SK-N-SH (cell line): ENCODE measurements at regions not wholly inside any gene's neighbourhood (a gene's known extent, or its start where the extent isn't known, plus 50 kb on each side); places are given as distances from the start of the nearest gene placed in this dataset.

Experiments used
- CTCF ChIA-PET: fragments of 300-600, 350-600 bp; formaldehyde crosslinking; extraction: SDS; loops from one replicate; lab custom pipeline; 2021; lab: Yijun Ruan, JAX
- POLR2A ChIA-PET: fragments of 350-600 bp; sonication (Branson Sonifier 250); formaldehyde crosslinking; extraction: SDS; loops from one replicate; lab custom pipeline; 2020; ENCODE audit warnings: antibody characterized with exemption, inconsistent platforms; lab: Yijun Ruan, JAX
- DNase-seq: peaks from one replicate; pipeline ENCODE4 v3.0.0; 2012
- H2AFZ ChIP-seq: fragments of 200-600 bp; sonication (generic); 2 replicates; pipeline ENCODE4 v1.8.1; 2016; ENCODE audit warnings: antibody characterized with exemption, mild to moderate bottlenecking, low read depth
- H3F3A ChIP-seq: fragments of 200-600 bp; sonication (generic); replicated peaks from 2 replicates; pipeline ENCODE3; 2016; ENCODE audit warnings: antibody characterized with exemption, mild to moderate bottlenecking; ENCODE audit not compliant: insufficient read depth
- H3K27ac ChIP-seq, 2 experiments: fragments of 200-500 bp in 1 of 2; fragments of 200-600 bp in 1 of 2; sonication (Bioruptor generic) in 1 of 2; sonication (generic), shearing (Covaris generic) in 1 of 2; 2 replicates each; pipeline versions ENCODE4 v1.5.1 to v1.6.1; 2014 to 2016; ENCODE audit warnings: low read depth in 2 of 2, inconsistent platforms in 1 of 2, low read length in 1 of 2, mild to moderate bottlenecking in 1 of 2, mixed read lengths in 1 of 2
- H3K27me3 ChIP-seq: fragments of 200-600 bp; sonication (generic), shearing (Covaris generic); 2 replicates; pipeline ENCODE4 v1.6.1; 2016; ENCODE audit warnings: mixed run types; ENCODE audit not compliant: insufficient read depth
- H3K36me3 ChIP-seq, 2 experiments: fragments of 200-500 bp in 1 of 2; fragments of 200-600 bp in 1 of 2; sonication (Bioruptor generic) in 1 of 2; sonication (generic) in 1 of 2; replicated peaks in 1 of 2; 2 replicates each; pipeline versions ENCODE3 to v1.5.1; 2014 to 2016; ENCODE audit warnings: low read length in 1 of 2, mild to moderate bottlenecking in 1 of 2; ENCODE audit not compliant: insufficient read depth in 2 of 2, control insufficient read depth in 1 of 2
- H3K4me1 ChIP-seq, 2 experiments: fragments of 200-500 bp in 1 of 2; fragments of 200-600 bp in 1 of 2; sonication (Bioruptor generic) in 1 of 2; sonication (generic), shearing (Covaris generic) in 1 of 2; 2 replicates each; pipeline versions ENCODE4 v1.5.1 to v1.6.1; 2014 to 2016; ENCODE audit warnings: low read depth in 1 of 2, low read length in 1 of 2, mixed run types in 1 of 2; ENCODE audit not compliant: insufficient read depth in 2 of 2, control insufficient read depth in 1 of 2
- H3K4me2 ChIP-seq: fragments of 200-600 bp; sonication (generic), shearing (Covaris generic); 2 replicates; pipeline ENCODE4 v1.6.1; 2017; ENCODE audit warnings: mixed run types
- H3K4me3 ChIP-seq, 2 experiments: fragments of 200-500 bp in 1 of 2; fragments of 200-600 bp in 1 of 2; sonication (Bioruptor generic) in 1 of 2; sonication (generic), shearing (Covaris generic) in 1 of 2; 2 replicates each; pipeline versions ENCODE4 v1.5.1 to v1.8.1; 2014 to 2016; ENCODE audit warnings: low read depth in 2 of 2, inconsistent platforms in 1 of 2, low read length in 1 of 2, mild to moderate bottlenecking in 1 of 2, mixed read lengths in 1 of 2, moderate library complexity in 1 of 2
- H3K79me2 ChIP-seq: fragments of 200-600 bp; sonication (generic); 2 replicates; pipeline ENCODE4 v1.8.1; 2017; ENCODE audit warnings: mild to moderate bottlenecking; ENCODE audit not compliant: insufficient read depth
- H3K9ac ChIP-seq: fragments of 200-600 bp; sonication (generic); 2 replicates; pipeline ENCODE4 v1.6.1; 2017; ENCODE audit warnings: mixed run types
- H3K9me2 ChIP-seq: fragments of 200-600 bp; sonication (generic); 2 replicates; pipeline ENCODE4 v1.6.1; 2017; ENCODE audit warnings: mixed run types
- H3K9me3 ChIP-seq: fragments of 200-600 bp; sonication (generic); 2 replicates; pipeline ENCODE4 v1.6.1; 2017; ENCODE audit warnings: mixed run types, mild to moderate bottlenecking, moderate library complexity
- H4K20me1 ChIP-seq: fragments of 200-600 bp; sonication (generic); 2 replicates; pipeline ENCODE4 v1.6.1; 2017; ENCODE audit warnings: mild to moderate bottlenecking, mixed run types; ENCODE audit not compliant: insufficient read depth
- CHD2 ChIP-seq: fragments of 150-350 bp; IDR thresholded peaks from 2 replicates; pipeline ENCODE4 v1.6.1; 2018; ENCODE audit warnings: low read length; ENCODE audit not compliant: partially characterized antibody
- EP300 ChIP-seq, 2 experiments: IDR thresholded peaks; 2 replicates each; pipeline versions ENCODE4 v1.4.0 to v1.6.1; 2012; ENCODE audit warnings: borderline replicate concordance in 1 of 2, low read depth in 1 of 2, low read length in 1 of 2
- EZH2phosphoT487 ChIP-seq: fragments of 200-600 bp; sonication (generic); IDR thresholded peaks from 2 replicates; pipeline ENCODE4 v1.6.1; 2017; ENCODE audit warnings: low read depth, mixed run types, mild to moderate bottlenecking, antibody characterized with exemption, moderate library complexity, borderline replicate concordance
- FOSL2 ChIP-seq: IDR thresholded peaks from 2 replicates; pipeline ENCODE4 v1.4.0; 2012; ENCODE audit warnings: low read depth, mild to moderate bottlenecking, moderate library complexity, borderline replicate concordance
- GABPA ChIP-seq: IDR thresholded peaks from 2 replicates; pipeline ENCODE4 v1.4.0; 2012; ENCODE audit warnings: low read depth, mild to moderate bottlenecking
- IRF3 ChIP-seq: fragments of 150-350 bp; IDR thresholded peaks from 2 replicates; pipeline ENCODE4 v1.6.1; 2016; ENCODE audit warnings: mild to moderate bottlenecking, low read depth, low read length
- MEF2A ChIP-seq: IDR thresholded peaks from 2 replicates; pipeline ENCODE4 v1.4.0; 2012; ENCODE audit warnings: low read depth, borderline replicate concordance
- MXI1 ChIP-seq: IDR thresholded peaks from 2 replicates; pipeline ENCODE4 v1.6.1; 2012; ENCODE audit warnings: mild to moderate bottlenecking, low read depth, low read length, improper control_type of control experiment
- NFIC ChIP-seq: IDR thresholded peaks from 2 replicates; pipeline ENCODE4 v1.4.0; 2012; ENCODE audit warnings: borderline replicate concordance
- PBX3 ChIP-seq: IDR thresholded peaks from 2 replicates; pipeline ENCODE4; 2012
- POLR2AphosphoS5 ChIP-seq: IDR thresholded peaks from 2 replicates; pipeline ENCODE4 v1.6.1; 2012; ENCODE audit warnings: low read depth, low read length
- RAD21 ChIP-seq: IDR thresholded peaks from 2 replicates; pipeline ENCODE4 v1.6.1; 2012; ENCODE audit warnings: mild to moderate bottlenecking, low read length
- SIN3A ChIP-seq: IDR thresholded peaks from 2 replicates; pipeline ENCODE4 v1.6.1; 2012; ENCODE audit warnings: low read depth, mild to moderate bottlenecking, low read length, moderate library complexity, borderline replicate concordance
- SMC3 ChIP-seq: IDR thresholded peaks from 2 replicates; pipeline ENCODE4 v1.6.1; 2012; ENCODE audit warnings: low read depth, low read length, improper control_type of control experiment
- TAF1 ChIP-seq: IDR thresholded peaks from 2 replicates; pipeline ENCODE4 v1.6.1; 2012; ENCODE audit warnings: low read depth, mild to moderate bottlenecking, low read length, moderate library complexity, borderline replicate concordance
- TEAD4 ChIP-seq: IDR thresholded peaks from 2 replicates; pipeline ENCODE4 v1.4.0; 2012; ENCODE audit warnings: mild to moderate bottlenecking, borderline replicate concordance; ENCODE audit not compliant: insufficient read depth
- USF2 ChIP-seq: fragments of 150-350 bp; IDR thresholded peaks from 2 replicates; pipeline ENCODE4 v1.6.1; 2017; ENCODE audit warnings: antibody characterized with exemption, low read length, low read depth, borderline replicate concordance
- WGBS: methylation state at CpG from one replicate; pipeline ENCODE4 v1.1.6; 2017; ENCODE audit warnings: low lambda C conversion rate; 5-methylcytosine and 5-hydroxymethylcytosine counted together
- TF ChIP-seq, protein P1 (sequence below): IDR thresholded peaks from 2 replicates; pipeline ENCODE4 v1.4.0; 2012; ENCODE audit warnings: low read depth, borderline replicate concordance
- TF ChIP-seq, protein P2 (sequence below): IDR thresholded peaks from 2 replicates; pipeline ENCODE4 v1.4.0; 2012; ENCODE audit warnings: low read depth

DNA sequence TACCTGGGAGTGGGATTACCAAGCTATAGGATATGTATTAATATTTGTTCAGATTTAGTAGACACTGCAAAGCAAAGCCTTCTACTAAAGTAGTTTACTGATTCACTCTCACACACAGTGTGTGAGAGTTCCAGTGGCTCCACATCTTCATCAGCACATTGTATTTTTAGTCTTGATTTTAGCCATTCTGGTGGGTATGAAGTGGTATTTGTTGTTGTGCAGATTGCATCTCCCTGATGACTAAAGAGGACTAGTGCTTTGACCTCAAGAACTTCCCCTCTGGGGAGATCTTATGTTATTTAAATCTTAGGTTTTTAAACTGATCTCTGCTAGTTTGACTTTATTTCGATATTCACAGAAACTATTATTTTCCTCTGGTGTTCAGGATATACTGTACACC, 479.7 kb upstream of the RGS6 start:
- Histone ChIP-seq H3K27me3 (no peaks in the 10 kb centered on the region), H3K36me3 (peaks cover 0 to 10% of the 10 kb centered on the region in 2 experiments), H3K4me2 (no peak overlapping the region), H3K27ac (no peak overlapping the region), H3K4me1 (peaks cover 0 to 2% of the 10 kb centered on the region in 2 experiments; a peak in 2 of 4 replicates), H4K20me1 (no peaks in the 10 kb centered on the region), H2AFZ (no peak overlapping the region), H3K9ac (no peak overlapping the region), H3K9me3 (no peaks in the 10 kb centered on the region), H3K4me3 (no peak overlapping the region), H3K9me2 (no peaks in the 10 kb centered on the region), H3F3A (peaks cover 7% of the 10 kb centered on the region), H3K79me2 (peaks cover 49% of the 10 kb centered on the region)
- ChIA-PET CTCF (interaction anchor here (0.7 kb wide), 1 partner anchor 217 kb away, joined by 3 read pairs; no protein-coding TSS in a partner anchor), POLR2A (no interaction called here)
- TF ChIP-seq RAD21 = no peak
- no peak for TF ChIP-seq POLR2AphosphoS5
- TF ChIP-seq MEF2A = no peak
- no peak for TF ChIP-seq GABPA
- TF ChIP-seq TEAD4 = no peak
- no peak for TF ChIP-seq SIN3A
- no peak for TF ChIP-seq USF2
- no peak for TF ChIP-seq NFIC
- TF ChIP-seq, protein P1, sequence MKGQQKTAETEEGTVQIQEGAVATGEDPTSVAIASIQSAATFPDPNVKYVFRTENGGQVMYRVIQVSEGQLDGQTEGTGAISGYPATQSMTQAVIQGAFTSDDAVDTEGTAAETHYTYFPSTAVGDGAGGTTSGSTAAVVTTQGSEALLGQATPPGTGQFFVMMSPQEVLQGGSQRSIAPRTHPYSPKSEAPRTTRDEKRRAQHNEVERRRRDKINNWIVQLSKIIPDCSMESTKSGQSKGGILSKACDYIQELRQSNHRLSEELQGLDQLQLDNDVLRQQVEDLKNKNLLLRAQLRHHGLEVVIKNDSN = no peak
- TF ChIP-seq IRF3 = no peak
- TF ChIP-seq FOSL2 = no peak
- TF ChIP-seq, protein P2, sequence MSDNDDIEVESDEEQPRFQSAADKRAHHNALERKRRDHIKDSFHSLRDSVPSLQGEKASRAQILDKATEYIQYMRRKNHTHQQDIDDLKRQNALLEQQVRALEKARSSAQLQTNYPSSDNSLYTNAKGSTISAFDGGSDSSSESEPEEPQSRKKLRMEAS = no peak
- no peak for TF ChIP-seq SMC3
- TF ChIP-seq EZH2phosphoT487 = no peak
- TF ChIP-seq PBX3 = no peak
- no peak for TF ChIP-seq EP300 (IDR thresholded peaks at IDR 0.05; ENCODE audit: borderline replicate concordance in 1 of 2, low read depth in 1 of 2, low read length in 1 of 2)
- TF ChIP-seq TAF1 = no peak
- TF ChIP-seq CHD2 = no peak
- TF ChIP-seq MXI1 = no peak
- no peak for DNase-seq
- WGBS = 91% methylated on average over 1 of the region's 1 CpG
